OCI-LY7 (cell line): ENCODE measurements at regions not wholly inside any gene's neighbourhood (a gene's known extent, or its start where the extent isn't known, plus 50 kb on each side); places are given as distances from the start of the nearest gene placed in this dataset.

Experiments
- BruUV-seq: library from RNA; stranded (reverse); fragments of 400-500 nt; replicated peaks from 2 replicates; lab custom pipeline; 2021; lab: Mats Ljungman, UMichigan
- CTCF ChIA-PET: fragments of 300-600 bp; sonication (Branson Sonifier 250); formaldehyde crosslinking; loops from one replicate; lab custom pipeline; 2022; ENCODE audit warnings: antibody characterized with exemption; ENCODE audit not compliant: unreplicated experiment; lab: Charles Lee
- POLR2A ChIA-PET: fragments of 300-600 bp; sonication (Branson Sonifier 250); formaldehyde crosslinking; loops from one replicate; lab custom pipeline; 2022; ENCODE audit warnings: antibody characterized with exemption; lab: Charles Lee
- DNase-seq: peaks from one replicate; pipeline ENCODE4 v3.0.0-alpha.2; 2015; ENCODE audit warnings: low spot score
- H2AFZ ChIP-seq: fragments of 200-600 bp; sonication (generic), shearing (Covaris generic); 2 replicates; pipeline ENCODE4 v1.6.1; 2014; ENCODE audit warnings: mild to moderate bottlenecking, antibody characterized with exemption, low read length, moderate library complexity
- H3K27ac ChIP-seq: fragments of 200-600 bp; sonication (generic); 2 replicates; pipeline ENCODE4 v1.5.1; 2014; ENCODE audit warnings: mixed run types, low read depth, mild to moderate bottlenecking, moderate library complexity, low read length, inconsistent platforms; ENCODE audit not compliant: poor library complexity, severe bottlenecking
- H3K36me3 ChIP-seq: fragments of 200-600 bp; sonication (generic); 2 replicates; pipeline ENCODE4 v1.6.1; 2014; ENCODE audit warnings: mild to moderate bottlenecking, antibody characterized with exemption, low read length, moderate library complexity, mixed read lengths; ENCODE audit not compliant: insufficient read depth
- H3K4me1 ChIP-seq: fragments of 200-600 bp; sonication (generic); 2 replicates; pipeline ENCODE4 v1.5.1; 2014; ENCODE audit warnings: mild to moderate bottlenecking, low read length; ENCODE audit not compliant: insufficient read depth, poor library complexity, severe bottlenecking
- H3K4me2 ChIP-seq: fragments of 200-600 bp; sonication (generic); 2 replicates; pipeline ENCODE4 v1.6.1; 2014; ENCODE audit warnings: mild to moderate bottlenecking, low read length
- H3K4me3 ChIP-seq: fragments of 200-600 bp; sonication (generic); 2 replicates; pipeline ENCODE4 v1.5.1; 2014; ENCODE audit warnings: mild to moderate bottlenecking, low read depth, low read length; ENCODE audit not compliant: poor library complexity, severe bottlenecking
- H3K79me2 ChIP-seq: fragments of 200-600 bp; sonication (generic); 2 replicates; pipeline ENCODE4 v1.6.1; 2016; ENCODE audit warnings: low read depth, mild to moderate bottlenecking, low read length, moderate library complexity, mixed read lengths; ENCODE audit not compliant: insufficient read depth
- H3K9me2 ChIP-seq: fragments of 200-600 bp; sonication (generic); 2 replicates; pipeline ENCODE4 v1.6.1; 2016; ENCODE audit warnings: mild to moderate bottlenecking, low read length, mixed read lengths; ENCODE audit not compliant: insufficient read depth
- H3K9me3 ChIP-seq: fragments of 200-600 bp; sonication (generic); 2 replicates; pipeline ENCODE4 v1.6.1; 2014; ENCODE audit warnings: mild to moderate bottlenecking, mixed run types, low read length, mixed read lengths
- H4K20me1 ChIP-seq: fragments of 200-600 bp; sonication (generic); 2 replicates; pipeline ENCODE4 v1.6.1; 2014; ENCODE audit warnings: mild to moderate bottlenecking, antibody characterized with exemption, low read length, moderate library complexity, mixed read lengths; ENCODE audit not compliant: insufficient read depth
- EZH2phosphoT487 ChIP-seq: fragments of 200-600 bp; sonication (generic); IDR thresholded peaks from 2 replicates; pipeline ENCODE4 v1.6.1; 2018; ENCODE audit warnings: low read depth, borderline replicate concordance, mild to moderate bottlenecking, mixed run types, antibody characterized with exemption, low read length, moderate library complexity, mixed read lengths
- intact Hi-C: fragments of 100-400 bp; cut with micrococcal nuclease; formaldehyde crosslinking; loops from one replicate; pipeline ENCODE4 v1.10.0; 2022; ENCODE audit not compliant: unreplicated experiment
- TF ChIP-seq, protein P1 (sequence below): fragments of 200-600 bp; sonication (generic); conservative IDR thresholded peaks from 2 replicates; pipeline ENCODE4 v1.5.1; 2014; ENCODE audit warnings: mild to moderate bottlenecking, antibody characterized with exemption, low read length, moderate library complexity, mixed read lengths

GRCh38 chr1:29482991-29483390 is 246.7 kb downstream of the PTPRU start:
- no peak for DNase-seq
- BruUV-seq, result no TSS peak
- no peaks in the 10 kb centered on the region for H3K4me1 ChIP-seq
- H3K9me3 ChIP-seq, result no peaks in the 10 kb centered on the region
- H3K36me3 ChIP-seq, result no peaks in the 10 kb centered on the region
- H3K4me2 ChIP-seq, result no peak overlapping the region
- TF ChIP-seq, protein P1, sequence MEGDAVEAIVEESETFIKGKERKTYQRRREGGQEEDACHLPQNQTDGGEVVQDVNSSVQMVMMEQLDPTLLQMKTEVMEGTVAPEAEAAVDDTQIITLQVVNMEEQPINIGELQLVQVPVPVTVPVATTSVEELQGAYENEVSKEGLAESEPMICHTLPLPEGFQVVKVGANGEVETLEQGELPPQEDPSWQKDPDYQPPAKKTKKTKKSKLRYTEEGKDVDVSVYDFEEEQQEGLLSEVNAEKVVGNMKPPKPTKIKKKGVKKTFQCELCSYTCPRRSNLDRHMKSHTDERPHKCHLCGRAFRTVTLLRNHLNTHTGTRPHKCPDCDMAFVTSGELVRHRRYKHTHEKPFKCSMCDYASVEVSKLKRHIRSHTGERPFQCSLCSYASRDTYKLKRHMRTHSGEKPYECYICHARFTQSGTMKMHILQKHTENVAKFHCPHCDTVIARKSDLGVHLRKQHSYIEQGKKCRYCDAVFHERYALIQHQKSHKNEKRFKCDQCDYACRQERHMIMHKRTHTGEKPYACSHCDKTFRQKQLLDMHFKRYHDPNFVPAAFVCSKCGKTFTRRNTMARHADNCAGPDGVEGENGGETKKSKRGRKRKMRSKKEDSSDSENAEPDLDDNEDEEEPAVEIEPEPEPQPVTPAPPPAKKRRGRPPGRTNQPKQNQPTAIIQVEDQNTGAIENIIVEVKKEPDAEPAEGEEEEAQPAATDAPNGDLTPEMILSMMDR, result no peak
- no peak for TF ChIP-seq EZH2phosphoT487
- ChIA-PET POLR2A (no interaction called here), CTCF (no interaction called here)
- H3K4me3 ChIP-seq, result no peak overlapping the region
- H4K20me1 ChIP-seq, result no peaks in the 10 kb centered on the region
- no peaks in the 10 kb centered on the region for H3K9me2 ChIP-seq
- intact Hi-C loops, result no loop called here
- H2AFZ ChIP-seq, result no peak overlapping the region
- H3K27ac ChIP-seq, result no peak overlapping the region
- no peaks in the 10 kb centered on the region for H3K79me2 ChIP-seq

DNA sequence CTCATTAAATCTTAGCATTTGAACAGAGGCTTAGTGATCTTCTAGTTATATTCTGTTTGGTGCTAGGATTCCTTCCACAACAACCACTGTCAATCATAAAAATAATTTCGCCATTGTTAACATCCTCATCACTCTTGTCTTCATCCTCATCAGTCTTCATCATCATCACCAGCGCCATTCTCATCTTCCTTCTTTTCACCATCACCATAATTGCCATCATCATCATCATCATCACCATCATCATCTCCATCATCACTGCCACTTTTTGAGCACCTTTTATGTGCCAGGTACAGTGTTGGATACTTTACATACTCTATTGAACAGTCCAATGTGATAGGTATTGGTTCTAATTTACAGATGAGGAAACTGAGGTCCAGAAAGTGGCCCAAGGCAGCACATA is 245.7 kb downstream of the PTPRU start:
- no peak for TF ChIP-seq EZH2phosphoT487
- TF ChIP-seq, protein P1, result no peak
- no peaks in the 10 kb centered on the region for H3K36me3 ChIP-seq
- no peaks in the 10 kb centered on the region for H3K79me2 ChIP-seq
- CTCF ChIA-PET, result no interaction called here
- no peak overlapping the region for H2AFZ ChIP-seq
- DNase-seq, result no peak
- H3K9me3 ChIP-seq, result no peaks in the 10 kb centered on the region
- no peak overlapping the region for H3K27ac ChIP-seq
- no peaks in the 10 kb centered on the region for H3K4me1 ChIP-seq
- intact Hi-C loops, result no loop called here
- BruUV-seq, result no TSS peak
- no peaks in the 10 kb centered on the region for H4K20me1 ChIP-seq
- POLR2A ChIA-PET, result no interaction called here
- H3K4me2 ChIP-seq, result no peak overlapping the region
- H3K9me2 ChIP-seq, result no peaks in the 10 kb centered on the region
- no peak overlapping the region for H3K4me3 ChIP-seq

DNA sequence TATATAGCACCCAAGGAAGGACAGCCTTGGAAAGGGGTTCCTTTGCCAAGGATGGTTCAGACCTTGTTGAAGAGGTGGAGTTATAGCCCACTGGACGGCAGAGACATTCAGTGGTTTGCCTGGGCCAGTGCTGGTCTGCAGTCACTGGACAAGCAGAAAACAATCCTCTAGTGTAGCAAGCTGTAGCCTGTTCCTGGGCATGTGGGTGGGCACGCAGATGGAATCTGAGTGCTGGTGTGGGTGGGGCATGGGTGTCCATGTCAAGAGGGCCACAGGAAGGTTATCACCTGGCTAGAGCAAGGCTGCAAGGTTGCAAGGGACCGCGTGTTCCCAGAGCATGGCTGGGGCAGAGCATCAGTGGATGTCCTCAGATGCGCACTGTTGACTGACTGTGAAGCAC is 244.7 kb downstream of the PTPRU start:
- H3K9me3 ChIP-seq, result no peaks in the 10 kb centered on the region
- H3K79me2 ChIP-seq, result no peaks in the 10 kb centered on the region
- H3K36me3 ChIP-seq, result no peaks in the 10 kb centered on the region
- ChIA-PET POLR2A (no interaction called here), CTCF (no interaction called here)
- intact Hi-C loops, result no loop called here
- H3K4me2 ChIP-seq, result no peak overlapping the region
- H3K9me2 ChIP-seq, result no peaks in the 10 kb centered on the region
- no peaks in the 10 kb centered on the region for H3K4me1 ChIP-seq
- no peaks in the 10 kb centered on the region for H4K20me1 ChIP-seq
- no peak for DNase-seq
- TF ChIP-seq, protein P1, result no peak
- no peak for TF ChIP-seq EZH2phosphoT487
- no peak overlapping the region for H2AFZ ChIP-seq
- BruUV-seq, result no TSS peak
- H3K27ac ChIP-seq, result no peak overlapping the region
- H3K4me3 ChIP-seq, result no peak overlapping the region
